GM12872 (cell line): ENCODE measurements at regions not wholly inside any gene's neighbourhood (a gene's known extent, or its start where the extent isn't known, plus 50 kb on each side); places are given as distances from the start of the nearest gene placed in this dataset.

Source experiments
- CTCF ChIP-seq: IDR thresholded peaks from 3 replicates; pipeline ENCODE4 v1.5.1; 2011; ENCODE audit warnings: low read depth, mild to moderate bottlenecking, low read length, moderate library complexity; ENCODE audit not compliant: insufficient read depth

- no peak for TF ChIP-seq CTCF
Observed at GRCh38 chr18:8499810-8500675, 109.2 kb upstream of the RAB12 start.

- TF ChIP-seq CTCF: no peak
Observed at GRCh38 chr18:8501044-8501443, 108.2 kb upstream of the RAB12 start.

- TF ChIP-seq CTCF: no peak
Observed at GRCh38 chr18:8503248-8503647, 106.0 kb upstream of the RAB12 start.

- TF ChIP-seq CTCF: no peak
Observed at GRCh38 chr18:8504424-8504823, 104.8 kb upstream of the RAB12 start.

GRCh38 chr18:8504880-8505435 is 104.3 kb upstream of the RAB12 start:
- TF ChIP-seq CTCF: no peak

GRCh38 chr18:8506251-8507049 is 102.8 kb upstream of the RAB12 start:
- no peak for TF ChIP-seq CTCF

- peak; percentile 48; the same call in 2 of the 3 replicates for TF ChIP-seq CTCF
Observed at GRCh38 chr18:8507361-8507760, 101.9 kb upstream of the RAB12 start.
